Omental fat pad (tissue), 3 donors: ENCODE measurements at regions not wholly inside any gene's neighbourhood (a gene's known extent, or its start where the extent isn't known, plus 50 kb on each side); places are given as distances from the start of the nearest gene placed in this dataset.

Experiments
- ATAC-seq: fragments of 150-250 bp; one replicate; pipeline ENCODE4 v1.9.1; 2016; ENCODE audit warnings: mild to moderate bottlenecking, moderate library complexity; ENCODE audit not compliant: low FRiP score
- DNase-seq: peaks from one replicate; pipeline ENCODE4 v3.0.0-alpha.2; 2019; ENCODE audit warnings: low spot score
- TF ChIP-seq, protein P1 (sequence below), 3 donors: fragments of 450-650 bp; IDR thresholded peaks; one replicate each; pipeline ENCODE4 v1.5.1; 2016 to 2017; ENCODE audit warnings: antibody characterized with exemption in 3 of 3, mild to moderate bottlenecking in 3 of 3, moderate library complexity in 2 of 3

DNA sequence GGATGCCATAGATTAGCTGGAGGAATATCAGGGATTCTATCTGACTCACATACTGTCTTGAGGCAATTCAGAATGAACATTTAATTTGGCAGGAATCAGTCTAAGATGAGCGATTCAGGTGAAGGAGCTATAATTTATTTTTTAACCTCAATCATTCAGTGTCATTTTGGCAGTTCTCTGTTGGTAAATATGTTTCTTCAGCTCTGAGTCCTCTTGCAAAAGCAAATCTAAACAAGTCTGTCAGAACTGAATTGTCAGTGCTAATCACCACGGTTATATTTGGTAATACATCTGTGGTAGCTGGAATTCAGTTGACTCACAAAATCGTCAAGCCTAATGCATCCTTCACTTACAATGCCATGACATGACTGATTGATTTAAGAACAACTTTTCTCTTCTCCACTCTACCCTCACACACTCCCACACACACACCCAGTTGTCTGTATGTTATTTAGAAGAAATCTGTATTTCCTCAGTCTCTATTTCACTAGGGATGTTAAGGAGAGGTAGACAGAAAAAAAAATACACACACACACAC is 516.6 kb upstream of the NXPH2 start:
- TF ChIP-seq, protein P1, sequence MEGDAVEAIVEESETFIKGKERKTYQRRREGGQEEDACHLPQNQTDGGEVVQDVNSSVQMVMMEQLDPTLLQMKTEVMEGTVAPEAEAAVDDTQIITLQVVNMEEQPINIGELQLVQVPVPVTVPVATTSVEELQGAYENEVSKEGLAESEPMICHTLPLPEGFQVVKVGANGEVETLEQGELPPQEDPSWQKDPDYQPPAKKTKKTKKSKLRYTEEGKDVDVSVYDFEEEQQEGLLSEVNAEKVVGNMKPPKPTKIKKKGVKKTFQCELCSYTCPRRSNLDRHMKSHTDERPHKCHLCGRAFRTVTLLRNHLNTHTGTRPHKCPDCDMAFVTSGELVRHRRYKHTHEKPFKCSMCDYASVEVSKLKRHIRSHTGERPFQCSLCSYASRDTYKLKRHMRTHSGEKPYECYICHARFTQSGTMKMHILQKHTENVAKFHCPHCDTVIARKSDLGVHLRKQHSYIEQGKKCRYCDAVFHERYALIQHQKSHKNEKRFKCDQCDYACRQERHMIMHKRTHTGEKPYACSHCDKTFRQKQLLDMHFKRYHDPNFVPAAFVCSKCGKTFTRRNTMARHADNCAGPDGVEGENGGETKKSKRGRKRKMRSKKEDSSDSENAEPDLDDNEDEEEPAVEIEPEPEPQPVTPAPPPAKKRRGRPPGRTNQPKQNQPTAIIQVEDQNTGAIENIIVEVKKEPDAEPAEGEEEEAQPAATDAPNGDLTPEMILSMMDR (IDR thresholded peaks at IDR 0.05): no peak
- no peak for DNase-seq
- no peak for ATAC-seq

DNA sequence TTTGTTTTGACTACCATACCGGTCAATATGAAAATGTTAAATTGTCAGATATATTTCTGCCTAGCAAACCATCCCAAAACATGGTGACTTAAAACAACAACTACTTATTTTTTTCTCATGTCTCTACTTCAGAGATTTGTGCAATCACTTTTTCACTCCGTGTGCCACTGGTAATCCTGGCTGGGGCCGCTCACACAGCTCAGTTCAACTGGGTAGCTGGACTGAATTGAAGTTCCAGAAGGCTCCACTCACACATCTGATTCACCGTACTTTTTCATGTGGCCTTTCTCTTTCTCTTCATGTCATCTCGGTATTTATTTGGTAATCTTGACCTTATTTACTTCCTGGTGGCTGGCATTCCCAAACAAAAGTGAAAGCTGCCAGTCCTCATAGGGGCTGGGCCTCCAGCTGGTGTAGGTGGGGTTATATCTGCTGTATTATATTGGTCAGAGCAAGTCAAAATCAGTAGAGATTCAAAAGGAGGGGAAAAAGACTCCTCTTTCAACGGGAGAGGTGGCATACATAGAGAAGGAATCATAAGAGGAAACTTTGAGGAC is 513.9 kb upstream of the NXPH2 start:
- TF ChIP-seq, protein P1 (IDR thresholded peaks at IDR 0.05): no peak
- ATAC-seq (no peak), DNase-seq (no peak)

DNA sequence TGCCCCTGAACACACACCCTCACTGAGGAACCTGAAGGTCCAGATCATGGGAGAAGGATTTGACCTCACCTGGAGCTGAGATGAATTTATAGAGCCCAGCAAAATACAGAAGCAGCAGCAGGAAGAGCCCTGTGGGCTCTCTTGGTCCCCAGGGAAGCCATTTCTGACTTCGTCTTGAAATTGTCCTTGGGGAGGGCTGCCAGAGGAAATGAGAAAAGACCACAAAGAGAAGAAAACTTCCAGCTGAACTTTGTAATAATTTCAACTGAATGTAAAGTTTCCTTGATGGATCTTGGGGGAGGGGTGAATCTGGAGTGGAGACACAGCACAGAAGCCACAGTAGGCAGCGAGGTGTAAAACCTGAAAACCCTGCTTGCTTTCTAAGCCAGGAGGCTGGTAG is 500.9 kb upstream of the NXPH2 start:
- no peak for DNase-seq
- TF ChIP-seq, protein P1 (IDR thresholded peaks at IDR 0.05): no peak
- ATAC-seq: no peak

DNA sequence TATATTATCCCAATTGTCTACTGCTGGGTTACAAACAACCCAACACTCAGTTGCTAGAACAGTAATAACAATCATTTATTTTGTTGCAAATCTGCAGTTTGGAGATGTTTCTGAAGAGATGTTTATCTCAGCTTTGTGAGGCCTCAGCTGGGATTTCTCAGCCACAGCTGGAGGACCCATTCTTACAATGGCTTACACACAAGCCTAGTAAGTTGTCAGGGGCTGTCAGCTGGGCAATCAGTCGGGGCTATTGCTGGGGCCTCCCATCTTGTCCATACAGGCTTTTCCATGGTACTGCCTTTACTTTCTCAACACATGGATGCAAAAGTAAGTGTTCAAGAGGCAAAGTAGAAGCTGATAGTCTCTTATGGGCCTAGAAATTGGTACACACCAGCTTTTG is 491.7 kb upstream of the NXPH2 start:
- ATAC-seq: no peak
- TF ChIP-seq, protein P1 (IDR thresholded peaks at IDR 0.05): no peak
- DNase-seq: no peak

DNA sequence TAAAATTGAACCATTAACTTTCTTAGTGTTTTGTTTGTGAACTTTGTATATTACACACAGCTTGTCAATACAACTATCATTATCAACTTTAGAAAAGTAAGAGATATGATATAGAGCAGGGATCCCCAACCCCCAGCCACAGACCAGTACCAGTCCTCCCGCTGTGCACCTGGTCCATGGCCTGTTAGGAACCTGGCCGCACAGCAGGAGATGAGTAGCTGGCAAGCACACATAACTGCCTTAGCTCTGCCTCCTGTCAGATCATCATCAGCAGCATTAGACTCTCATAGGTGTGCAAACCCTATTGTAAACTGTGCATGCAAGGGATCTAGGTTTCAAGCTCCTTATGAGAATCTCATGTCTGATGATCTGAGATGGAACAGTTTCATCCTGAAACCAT is 491.0 kb upstream of the NXPH2 start:
- ATAC-seq: no peak
- no peak for DNase-seq
- TF ChIP-seq, protein P1 (IDR thresholded peaks at IDR 0.05): no peak

DNA sequence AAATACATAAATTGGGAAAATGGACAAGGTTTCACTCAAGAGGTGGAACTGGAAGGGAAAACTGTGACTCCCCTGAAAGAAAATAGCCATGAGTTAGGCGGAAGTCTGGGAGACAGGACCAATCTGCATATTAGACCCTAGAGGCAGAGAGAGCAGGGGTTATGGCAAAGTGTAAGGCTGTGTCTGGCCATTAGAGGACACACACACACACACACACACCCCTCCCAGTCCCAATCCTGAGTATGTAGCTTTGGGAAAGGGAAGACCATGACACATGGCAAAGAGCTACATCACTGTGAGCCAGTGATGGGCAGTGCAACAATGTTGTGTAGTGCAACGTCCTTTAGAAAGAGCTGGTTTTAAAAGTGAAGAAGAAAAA is 479.9 kb upstream of the NXPH2 start:
- DNase-seq (no peak), ATAC-seq (no peak)
- TF ChIP-seq, protein P1 (IDR thresholded peaks at IDR 0.05): no peak

DNA sequence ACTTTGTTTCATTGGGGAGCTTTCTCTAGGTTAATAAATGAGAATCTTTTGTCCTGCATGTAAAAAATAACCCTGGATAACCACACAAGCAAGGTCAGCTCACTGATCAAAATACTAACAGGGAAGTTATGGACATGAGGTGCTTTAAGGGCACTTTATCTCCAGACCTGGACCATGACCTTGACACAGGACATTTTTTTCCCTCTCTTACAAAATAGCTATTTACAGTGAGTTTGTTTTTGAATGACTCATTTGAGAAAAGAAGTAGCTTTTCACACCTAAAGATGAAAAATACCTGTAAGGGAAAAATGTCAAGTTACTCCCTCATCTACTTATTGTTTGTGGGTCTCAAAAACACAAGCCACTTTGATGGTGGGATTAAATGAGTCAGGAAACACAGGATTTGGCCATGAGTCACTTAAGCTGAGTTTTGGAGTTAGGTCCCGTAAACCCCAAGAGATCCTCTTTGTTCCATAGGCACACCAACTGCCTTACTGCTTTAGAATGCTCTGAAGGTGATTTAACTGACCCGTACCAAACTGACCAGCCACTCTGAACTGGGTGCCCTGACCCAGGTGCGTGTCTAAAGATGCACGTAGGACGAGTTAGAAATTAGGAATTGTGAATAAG is 479.3 kb upstream of the NXPH2 start:
- TF ChIP-seq, protein P1 (IDR thresholded peaks at IDR 0.05): no peak
- DNase-seq: no peak
- no peak for ATAC-seq
